ENCODE measurements at regions not wholly inside any gene's neighbourhood (a gene's known extent, or its start where the extent isn't known, plus 50 kb on each side); places are given as distances from the start of the nearest gene placed in this dataset.

DNA sequence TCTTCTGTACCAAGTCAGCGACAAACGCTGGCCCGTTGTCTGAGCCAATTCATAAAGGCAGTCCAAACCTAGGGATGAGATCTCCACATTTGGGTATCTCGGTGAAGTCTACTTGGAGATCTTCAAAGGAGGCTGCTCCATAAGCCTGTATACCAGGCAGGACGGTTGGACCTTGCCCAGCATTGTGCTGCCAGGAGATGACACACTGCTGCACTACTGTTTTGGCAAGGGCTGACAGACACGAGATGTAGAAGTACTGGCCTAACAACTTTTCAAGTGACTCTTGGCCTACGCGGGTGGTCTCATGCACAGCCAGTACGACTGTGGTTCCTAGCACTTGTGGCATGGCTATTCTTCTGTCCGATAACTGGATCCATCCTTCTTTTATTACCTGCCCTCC lies 135.3 kb downstream of the SLC38A6 start:
- DNase-seq (ENCODE audit: low spot score), result no peak
- TF ChIP-seq, protein P1, sequence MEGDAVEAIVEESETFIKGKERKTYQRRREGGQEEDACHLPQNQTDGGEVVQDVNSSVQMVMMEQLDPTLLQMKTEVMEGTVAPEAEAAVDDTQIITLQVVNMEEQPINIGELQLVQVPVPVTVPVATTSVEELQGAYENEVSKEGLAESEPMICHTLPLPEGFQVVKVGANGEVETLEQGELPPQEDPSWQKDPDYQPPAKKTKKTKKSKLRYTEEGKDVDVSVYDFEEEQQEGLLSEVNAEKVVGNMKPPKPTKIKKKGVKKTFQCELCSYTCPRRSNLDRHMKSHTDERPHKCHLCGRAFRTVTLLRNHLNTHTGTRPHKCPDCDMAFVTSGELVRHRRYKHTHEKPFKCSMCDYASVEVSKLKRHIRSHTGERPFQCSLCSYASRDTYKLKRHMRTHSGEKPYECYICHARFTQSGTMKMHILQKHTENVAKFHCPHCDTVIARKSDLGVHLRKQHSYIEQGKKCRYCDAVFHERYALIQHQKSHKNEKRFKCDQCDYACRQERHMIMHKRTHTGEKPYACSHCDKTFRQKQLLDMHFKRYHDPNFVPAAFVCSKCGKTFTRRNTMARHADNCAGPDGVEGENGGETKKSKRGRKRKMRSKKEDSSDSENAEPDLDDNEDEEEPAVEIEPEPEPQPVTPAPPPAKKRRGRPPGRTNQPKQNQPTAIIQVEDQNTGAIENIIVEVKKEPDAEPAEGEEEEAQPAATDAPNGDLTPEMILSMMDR (IDR thresholded peaks at IDR 0.05; ENCODE audit: borderline replicate concordance, control extremely low read depth, extremely low read depth, insufficient read depth, missing control alignments), result no peak
- in situ Hi-C loops (cut with MboI; ENCODE audit: low sequenced_read_pairs, unreplicated experiment), result no loop called here

DNA sequence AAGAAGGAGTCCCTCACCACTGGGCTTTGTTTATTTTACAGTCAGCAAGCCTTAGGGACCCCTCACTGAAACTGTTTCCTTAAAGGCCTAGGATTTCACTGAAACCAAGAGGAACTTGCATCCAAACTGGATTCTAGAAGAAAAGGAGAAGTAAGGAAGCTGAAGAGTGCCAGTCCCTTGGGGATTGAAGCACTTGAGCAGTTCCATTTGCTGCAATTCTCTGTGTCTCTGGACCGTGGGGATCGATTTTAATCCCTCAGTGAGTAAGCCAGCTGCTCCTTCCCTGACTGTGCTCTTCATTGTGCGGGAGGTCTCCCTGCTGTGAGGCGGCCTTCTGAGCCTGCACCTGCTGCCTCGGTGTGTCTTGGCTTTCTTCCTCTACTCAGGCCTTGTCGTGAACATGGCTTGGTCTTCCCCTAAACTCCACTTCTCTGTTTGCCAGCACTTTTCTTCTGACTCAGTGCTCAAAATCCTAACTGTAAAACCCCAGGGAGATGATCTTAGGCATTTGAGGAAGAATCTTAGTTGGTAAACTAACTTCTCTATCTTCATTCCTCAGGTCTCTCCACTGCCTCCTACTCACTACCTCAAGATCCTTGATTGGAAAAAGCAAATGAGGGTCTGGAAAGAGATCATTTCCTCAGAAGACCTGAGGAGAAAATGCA lies 132.6 kb downstream of the SLC38A6 start:
- no peak for DNase-seq (ENCODE audit: low spot score)
- in situ Hi-C loops (cut with MboI; ENCODE audit: low sequenced_read_pairs, unreplicated experiment), result no loop called here
- TF ChIP-seq, protein P1 (IDR thresholded peaks at IDR 0.05; ENCODE audit: borderline replicate concordance, control extremely low read depth, extremely low read depth, insufficient read depth, missing control alignments), result no peak

DNA sequence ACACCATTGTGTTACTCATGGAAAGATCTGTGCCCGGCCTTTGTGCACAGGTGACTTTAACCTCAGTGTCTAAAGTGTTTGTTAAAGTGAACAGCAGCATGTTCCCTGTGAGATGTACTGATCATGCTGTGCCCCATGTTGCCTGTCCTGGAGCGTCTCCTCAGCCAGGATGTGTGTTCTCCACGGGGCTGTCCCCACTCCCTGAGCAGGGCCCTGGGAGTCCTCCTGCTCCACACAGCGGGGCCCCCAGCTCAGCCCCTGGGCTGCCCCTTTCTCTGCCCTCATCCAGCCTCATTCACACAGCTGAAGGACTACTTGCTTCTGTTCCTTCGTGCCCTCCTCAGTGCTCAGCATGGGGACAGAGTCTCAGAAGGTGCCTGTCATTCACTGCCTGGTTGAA lies 131.5 kb downstream of the SLC38A6 start:
- no peak for DNase-seq (ENCODE audit: low spot score)
- in situ Hi-C loops (cut with MboI; ENCODE audit: low sequenced_read_pairs, unreplicated experiment), result no loop called here
- TF ChIP-seq, protein P1 (IDR thresholded peaks at IDR 0.05; ENCODE audit: borderline replicate concordance, control extremely low read depth, extremely low read depth, insufficient read depth, missing control alignments), result no peak

DNA sequence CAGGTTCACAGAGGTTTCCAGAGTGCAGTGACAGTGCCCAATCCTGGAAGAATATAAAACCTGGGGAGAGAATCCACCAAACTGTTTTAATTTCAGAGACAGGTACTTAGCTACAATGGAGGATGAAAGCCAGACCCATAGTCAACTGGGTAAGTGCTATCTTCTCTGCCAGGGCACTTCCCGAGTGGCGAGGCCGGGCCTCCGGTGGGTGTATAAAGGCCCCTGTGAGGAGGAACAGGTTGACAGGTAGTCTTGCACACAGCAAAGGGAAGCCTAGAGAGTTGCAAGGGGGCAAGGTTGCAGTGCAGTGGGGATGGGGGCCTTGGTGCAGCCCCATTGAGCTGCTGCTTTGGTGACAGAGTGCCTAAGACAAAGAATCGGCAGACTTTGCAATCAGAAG lies 130.7 kb downstream of the SLC38A6 start:
- no peak for DNase-seq (ENCODE audit: low spot score)
- in situ Hi-C loops (cut with MboI; ENCODE audit: low sequenced_read_pairs, unreplicated experiment), result no loop called here
- TF ChIP-seq, protein P1 (IDR thresholded peaks at IDR 0.05; ENCODE audit: borderline replicate concordance, control extremely low read depth, extremely low read depth, insufficient read depth, missing control alignments), result no peak

DNA sequence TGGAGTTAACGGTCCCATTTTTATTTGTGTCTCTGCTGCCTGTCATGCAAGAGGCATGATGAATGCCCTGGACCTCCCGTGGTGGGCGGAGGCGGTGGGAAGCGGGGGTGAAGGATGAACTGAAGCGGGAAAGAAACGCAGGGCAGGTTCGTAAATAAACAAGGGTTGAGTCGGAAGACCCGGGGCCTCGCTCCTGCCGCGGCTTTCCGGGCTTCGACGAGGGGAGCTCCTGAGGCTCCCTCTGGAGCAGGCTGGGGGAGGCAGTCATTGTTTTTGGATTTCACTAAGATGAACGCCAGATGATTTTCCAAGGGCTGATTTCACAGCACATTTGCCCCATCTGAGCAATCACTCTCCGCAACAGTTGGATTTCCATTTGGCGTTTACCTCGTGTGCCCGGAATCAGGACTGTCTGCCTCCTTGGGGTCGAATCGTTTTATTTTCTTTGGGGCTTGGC lies 130.2 kb downstream of the SLC38A6 start:
- in situ Hi-C loops (cut with MboI; ENCODE audit: low sequenced_read_pairs, unreplicated experiment), result no loop called here
- DNase-seq (ENCODE audit: low spot score), result no peak
- TF ChIP-seq, protein P1 (IDR thresholded peaks at IDR 0.05; ENCODE audit: borderline replicate concordance, control extremely low read depth, extremely low read depth, insufficient read depth, missing control alignments), result no peak

DNA sequence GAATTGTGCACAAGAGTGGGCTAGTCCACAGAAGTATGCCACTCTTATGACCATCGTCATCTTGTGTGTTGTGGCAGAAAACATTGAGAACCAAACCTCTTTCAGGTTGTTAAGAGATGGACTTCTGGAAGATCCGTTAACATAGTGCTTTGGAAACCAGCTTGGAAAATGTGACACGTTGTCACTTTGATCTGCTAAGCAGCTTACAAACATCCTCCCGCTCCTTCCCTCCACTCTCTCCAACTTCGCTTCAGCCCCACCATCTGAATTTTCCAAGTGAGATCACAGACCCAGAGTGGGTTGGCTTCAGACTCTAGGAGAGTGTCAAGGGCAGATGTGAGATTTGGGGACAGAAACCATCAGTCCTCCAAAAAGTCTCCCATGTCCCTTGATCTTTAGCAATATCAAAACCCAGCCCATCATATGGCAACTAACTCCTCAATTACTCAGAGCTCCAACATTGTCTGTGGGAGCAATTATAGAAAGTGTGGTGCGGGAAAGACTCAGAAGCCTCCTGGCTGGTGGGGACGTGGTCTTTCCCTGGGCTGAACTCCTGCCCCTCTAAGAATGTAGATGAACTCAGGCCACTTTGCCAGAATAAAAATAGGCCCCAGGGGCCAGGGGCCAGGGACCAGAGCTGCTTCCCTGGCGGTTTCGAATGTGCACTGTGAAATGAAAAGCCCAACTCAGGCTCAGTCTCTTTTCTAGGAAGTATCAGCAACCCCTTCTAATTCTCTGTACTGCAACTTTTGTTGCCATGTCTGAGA lies 129.5 kb downstream of the SLC38A6 start:
- in situ Hi-C loops (cut with MboI; ENCODE audit: low sequenced_read_pairs, unreplicated experiment), result no loop called here
- TF ChIP-seq, protein P1 (IDR thresholded peaks at IDR 0.05; ENCODE audit: borderline replicate concordance, control extremely low read depth, extremely low read depth, insufficient read depth, missing control alignments), result no peak
- DNase-seq (ENCODE audit: low spot score), result no peak
